ENCODE measurements at regions not wholly inside any gene's neighbourhood (a gene's known extent, or its start where the extent isn't known, plus 50 kb on each side); places are given as distances from the start of the nearest gene placed in this dataset.
"Not testable (repeated sequence)": the region's sequence is repeated elsewhere in the genome, so short reads cannot be mapped to it uniquely, and the experiment has no call there.

- no peak for TF ChIP-seq ZBTB33 (IDR thresholded peaks at IDR 0.05; ENCODE audit: extremely low read depth, insufficient replicate concordance, low read length)
- no peak for TF ChIP-seq JUND (IDR thresholded peaks at IDR 0.05)
- TF ChIP-seq EGR1 (IDR thresholded peaks at IDR 0.05; ENCODE audit: low read depth): no peak
These were observed 51.2 kb upstream of the DAAM1 start (continued) for GRCh38 chr14:59137256-59137655.

- H3K9me2 ChIP-seq (ENCODE audit: insufficient read depth); H3K27me3 ChIP-seq (ENCODE audit: insufficient read depth, low read length); H4K20me1 ChIP-seq (ENCODE audit: insufficient read depth); H3K4me2 ChIP-seq (ENCODE audit: low read length); H2AFZ ChIP-seq (ENCODE audit: low read depth, low read length, poor library complexity, severe bottlenecking); DNase-seq (ENCODE audit: low read depth, low spot score); H3K27ac ChIP-seq (ENCODE audit: low read depth, low read length); intact Hi-C loops (cut with micrococcal nuclease); H3K4me1 ChIP-seq (ENCODE audit: control insufficient read depth in 1 of 2, insufficient read depth in 2 of 2, low read length in 2 of 2); H3K9ac ChIP-seq (ENCODE audit: low read length); CTCF ChIA-PET; H3K36me3 ChIP-seq (ENCODE audit: control insufficient read depth in 1 of 2, insufficient read depth in 2 of 2, low read length in 2 of 2); BruUV-seq (replicated peaks); H3K4me3 ChIP-seq (replicated peaks in 1 of 2; ENCODE audit: low read depth in 1 of 2, low read length in 2 of 2); ATAC-seq; H3K79me2 ChIP-seq (ENCODE audit: insufficient read depth, low read length); H3K9me3 ChIP-seq (ENCODE audit: control insufficient read depth in 1 of 2, insufficient read depth in 1 of 2, low read depth in 1 of 2, low read length in 2 of 2); POLR2A ChIA-PET: not testable (repeated sequence)
- RAD21 ChIA-PET (ENCODE audit: low non-redundant PET in 1 of 2, low total read pairs in 2 of 2, uncharacterized antibody in 2 of 2, unreplicated experiment in 2 of 2): interaction anchor here in 1 of 2 experiments (0.7 kb wide), 1 partner anchor 9 kb away, joined by 4 read pairs; no protein-coding TSS in a partner anchor
These were observed 49.9 kb upstream of the DAAM1 start for GRCh38 chr14:59138576-59138975.
